Upper lobe of right lung (tissue), 1 donor: ENCODE measurements at regions not wholly inside any gene's neighbourhood (a gene's known extent, or its start where the extent isn't known, plus 50 kb on each side); places are given as distances from the start of the nearest gene placed in this dataset.
A peak's percentile ranks its signal among the peaks of the same experiment; 100 is the strongest.

ENCODE experiments used
- ATAC-seq: fragments of 200-7000 bp; cut with Tn5 transposase; one replicate; pipeline ENCODE4 v1.9.1; 2020; ENCODE audit warnings: mild to moderate bottlenecking, moderate library complexity
- DNase-seq: peaks from one replicate; pipeline ENCODE4 v3.0.0-alpha.2; 2020
- H3K27ac ChIP-seq: fragments of 200-600 bp; one replicate; pipeline ENCODE4 v1.8.0; 2022
- H3K27me3 ChIP-seq: fragments of 200-600 bp; one replicate; pipeline ENCODE4 v1.8.0; 2022; ENCODE audit warnings: mild to moderate bottlenecking
- H3K36me3 ChIP-seq: fragments of 200-600 bp; one replicate; pipeline ENCODE4 v1.8.0; 2022
- H3K4me1 ChIP-seq: fragments of 200-600 bp; one replicate; pipeline ENCODE4 v1.8.0; 2022
- H3K4me3 ChIP-seq: fragments of 200-600 bp; one replicate; pipeline ENCODE4 v1.8.0; 2022; ENCODE audit warnings: mild to moderate bottlenecking
- H3K9me3 ChIP-seq: fragments of 200-600 bp; one replicate; pipeline ENCODE4 v1.8.0; 2022
- CTCF ChIP-seq: fragments of 200-600 bp; IDR thresholded peaks from one replicate; pipeline ENCODE4 v1.8.0; 2022; ENCODE audit warnings: antibody characterized with exemption
- intact Hi-C: fragments of 100-400 bp; cut with DNase I; formaldehyde crosslinking; loops from one replicate; pipeline ENCODE4 v1.11.0; 2022
- donor health status: DM: no; HTN: yes; CAD: no; lungs with severe emphysema.

- Histone ChIP-seq H3K4me3 (no peak overlapping the region), H3K27me3 (no peaks in the 10 kb centered on the region), H3K36me3 (no peaks in the 10 kb centered on the region), H3K4me1 (peaks cover 4% of the 10 kb centered on the region), H3K27ac (no peak overlapping the region), H3K9me3 (no peaks in the 10 kb centered on the region)
- intact Hi-C loops = no loop called here
- DNase-seq = no peak
- peak; percentile 39 for ATAC-seq
- no peak for TF ChIP-seq CTCF
Measured at GRCh38 chr1:94614168-94614815, 72.7 kb upstream of the F3 start.

- DNase-seq (no peak), ATAC-seq (peak; percentile 50)
- Histone ChIP-seq H3K4me3 (no peak overlapping the region), H3K4me1 (peaks cover 4% of the 10 kb centered on the region), H3K9me3 (no peaks in the 10 kb centered on the region), H3K27ac (peak overlapping the region; percentile 2), H3K36me3 (no peaks in the 10 kb centered on the region), H3K27me3 (no peaks in the 10 kb centered on the region)
- intact Hi-C loops = no loop called here
- TF ChIP-seq CTCF = no peak
Measured at GRCh38 chr1:94612525-94613204, 71.1 kb upstream of the F3 start.

GRCh38 chr1:94611681-94612475 is 70.3 kb upstream of the F3 start:
- Histone ChIP-seq H3K9me3 (no peaks in the 10 kb centered on the region), H3K4me3 (no peak overlapping the region), H3K27ac (peak overlapping the region; percentile 2), H3K36me3 (no peaks in the 10 kb centered on the region), H3K4me1 (peaks cover 4% of the 10 kb centered on the region), H3K27me3 (no peaks in the 10 kb centered on the region)
- no peak for ATAC-seq
- intact Hi-C loops = no loop called here
- no peak for TF ChIP-seq CTCF
- no peak for DNase-seq

GRCh38 chr1:94609619-94610018 is 68.1 kb upstream of the F3 start:
- intact Hi-C loops = no loop called here
- Histone ChIP-seq H3K36me3 (no peaks in the 10 kb centered on the region), H3K27me3 (no peaks in the 10 kb centered on the region), H3K4me1 (peaks cover 4% of the 10 kb centered on the region), H3K4me3 (no peak overlapping the region), H3K27ac (no peak overlapping the region), H3K9me3 (no peaks in the 10 kb centered on the region)
- TF ChIP-seq CTCF = no peak
- DNase-seq = no peak
- ATAC-seq = no peak

GRCh38 chr1:94608852-94609530 is 67.4 kb upstream of the F3 start:
- H3K4me3 ChIP-seq = no peak overlapping the region
- H3K27ac ChIP-seq = no peak overlapping the region
- no peaks in the 10 kb centered on the region for H3K9me3 ChIP-seq
- intact Hi-C loops = no loop called here
- peaks cover 4% of the 10 kb centered on the region for H3K4me1 ChIP-seq
- no peaks in the 10 kb centered on the region for H3K27me3 ChIP-seq
- ATAC-seq (no peak), DNase-seq (no peak)
- no peaks in the 10 kb centered on the region for H3K36me3 ChIP-seq
- TF ChIP-seq CTCF = no peak
